Liver (tissue), 8 donors: ENCODE measurements at regions not wholly inside any gene's neighbourhood (a gene's known extent, or its start where the extent isn't known, plus 50 kb on each side); places are given as distances from the start of the nearest gene placed in this dataset.

Experiments used
- DNase-seq: peaks from one replicate; pipeline ENCODE4 v3.0.0-alpha.2; 2017; ENCODE audit warnings: low spot score
- H3K27ac ChIP-seq, 2 donors: one replicate each; pipeline ENCODE4 v1.7.0; 2013; ENCODE audit warnings: inconsistent platforms in 2 of 2, low read length in 2 of 2, control low read depth in 1 of 2, low read depth in 1 of 2, mild to moderate bottlenecking in 1 of 2
- H3K27me3 ChIP-seq, 4 donors: one replicate each; pipeline versions ENCODE4 v1.6.1 to v1.7.0; 2013; ENCODE audit warnings: low read length in 3 of 4, inconsistent platforms in 1 of 4, mild to moderate bottlenecking in 1 of 4, moderate library complexity in 1 of 4; ENCODE audit not compliant: control insufficient read depth in 4 of 4, insufficient read depth in 4 of 4
- H3K36me3 ChIP-seq, 4 donors: one replicate each; pipeline versions ENCODE4 v1.6.1 to v1.7.0; 2013; ENCODE audit warnings: low read length in 3 of 4, mild to moderate bottlenecking in 3 of 4, low read depth in 1 of 4, moderate library complexity in 1 of 4; ENCODE audit not compliant: control insufficient read depth in 4 of 4, insufficient read depth in 3 of 4
- H3K4me1 ChIP-seq, 4 donors: one replicate each; pipeline versions ENCODE4 v1.6.1 to v1.7.0; 2013; ENCODE audit warnings: low read length in 3 of 4, mild to moderate bottlenecking in 3 of 4, moderate library complexity in 1 of 4; ENCODE audit not compliant: control insufficient read depth in 4 of 4, insufficient read depth in 4 of 4
- H3K4me3 ChIP-seq, 3 donors: one replicate each; pipeline versions ENCODE4 v1.6.1 to v1.7.0; 2013; ENCODE audit warnings: low read length in 3 of 3, control low read depth in 1 of 3, low read depth in 1 of 3, mild to moderate bottlenecking in 1 of 3
- H3K9ac ChIP-seq, 2 donors: one replicate each; pipeline ENCODE4 v1.7.0; 2013; ENCODE audit warnings: low read length in 2 of 2, mild to moderate bottlenecking in 2 of 2, moderate library complexity in 2 of 2, control low read depth in 1 of 2, low read depth in 1 of 2
- H3K9me3 ChIP-seq, 4 donors: one replicate each; pipeline versions ENCODE4 v1.6.1 to v1.7.0; 2013; ENCODE audit warnings: low read length in 3 of 4; ENCODE audit not compliant: control insufficient read depth in 4 of 4
- ATF3 ChIP-seq: IDR thresholded peaks from 2 replicates; pipeline ENCODE4 v1.6.1; 2016; ENCODE audit warnings: antibody characterized with exemption
- CTCF ChIP-seq: fragments of 150-350 bp; IDR thresholded peaks from 2 replicates; pipeline ENCODE4 v1.5.1; 2017; ENCODE audit warnings: improper control_type of control experiment, low read depth, low read length; ENCODE audit not compliant: missing input control
- FOXA1 ChIP-seq: IDR thresholded peaks from 2 replicates; pipeline ENCODE4 v1.6.1; 2016; ENCODE audit warnings: antibody characterized with exemption
- FOXA2 ChIP-seq: IDR thresholded peaks from 2 replicates; pipeline ENCODE4 v1.6.1; 2016; ENCODE audit warnings: antibody characterized with exemption
- GABPA ChIP-seq, 2 donors: IDR thresholded peaks in 1 of 2; conservative IDR thresholded peaks in 1 of 2; 2 replicates each; pipeline ENCODE4 v1.6.1; 2016; ENCODE audit warnings: antibody characterized with exemption in 2 of 2, mild to moderate bottlenecking in 1 of 2, moderate library complexity in 1 of 2
- HNF4A ChIP-seq, 2 donors: conservative IDR thresholded peaks; 2 replicates each; pipeline ENCODE4 v1.6.1; 2016; ENCODE audit warnings: antibody characterized with exemption in 2 of 2, mild to moderate bottlenecking in 2 of 2
- HNF4G ChIP-seq: IDR thresholded peaks from 2 replicates; pipeline ENCODE4 v1.6.1; 2016; ENCODE audit warnings: antibody characterized with exemption
- JUND ChIP-seq, 2 donors: IDR thresholded peaks; 2 replicates each; pipeline ENCODE4 v1.6.1; 2016; ENCODE audit warnings: antibody characterized with exemption in 2 of 2
- MAX ChIP-seq: IDR thresholded peaks from 2 replicates; pipeline ENCODE4 v1.6.1; 2016; ENCODE audit warnings: antibody characterized with exemption
- NR2F2 ChIP-seq: IDR thresholded peaks from 2 replicates; pipeline ENCODE4 v1.6.1; 2016; ENCODE audit warnings: antibody characterized with exemption
- REST ChIP-seq: IDR thresholded peaks from 2 replicates; pipeline ENCODE4 v1.6.1; 2016; ENCODE audit warnings: antibody characterized with exemption, mild to moderate bottlenecking
- TAF1 ChIP-seq: conservative IDR thresholded peaks from 2 replicates; pipeline ENCODE4 v1.6.1; 2016; ENCODE audit warnings: antibody characterized with exemption, mild to moderate bottlenecking
- WGBS: extraction: QIAGEN DNeasy Blood & Tissue Kit; methylation state at CpG from one replicate; pipeline ENCODE4 v1.1.7; 2013; 5-methylcytosine and 5-hydroxymethylcytosine counted together
- TF ChIP-seq, protein P1 (sequence below): IDR thresholded peaks from 2 replicates; pipeline ENCODE4 v1.6.1; 2016; ENCODE audit warnings: antibody characterized with exemption
- donor health status: healthy.
- donor health status: healthy.
- donor health status: healthy.
- donor health status: healthy.
- donor health status: healthy.

GRCh38 chr18:43442131-43442530 is 164.8 kb upstream of the SYT4 start:
- WGBS = 62% methylated on average over 4 of the region's 4 CpGs

DNA sequence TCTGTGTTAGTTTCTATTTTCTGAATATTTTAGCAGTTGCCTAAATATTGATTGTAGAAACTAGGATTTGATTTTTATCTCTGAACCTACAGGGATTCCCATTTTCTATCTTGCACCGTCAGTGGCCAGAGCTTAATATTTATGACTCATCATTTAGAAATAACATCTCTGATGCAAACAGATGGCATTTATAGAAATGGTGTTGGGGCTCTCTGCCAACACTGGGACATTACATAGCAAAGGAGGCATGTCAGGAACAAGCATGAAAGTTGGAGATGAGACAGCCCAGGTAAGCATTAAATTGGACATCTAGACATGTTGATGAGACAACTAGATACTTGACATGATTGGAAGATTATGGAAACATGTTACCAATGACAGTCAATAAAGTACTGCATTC is 165.3 kb upstream of the SYT4 start:
- Histone ChIP-seq H3K36me3 (no peaks in the 10 kb centered on the region), H3K27me3 (peaks cover 0 to 2% (median 0%) of the 10 kb centered on the region in 4 donors), H3K9ac (no peak overlapping the region), H3K27ac (no peak overlapping the region), H3K9me3 (peaks cover 0 to 4% (median 0%) of the 10 kb centered on the region in 4 donors), H3K4me1 (no peaks in the 10 kb centered on the region), H3K4me3 (no peak overlapping the region)
- no peak for TF ChIP-seq HNF4A (conservative IDR thresholded peaks at IDR 0.05)
- TF ChIP-seq TAF1 = no peak
- no peak for TF ChIP-seq REST
- TF ChIP-seq FOXA1 = no peak
- TF ChIP-seq NR2F2 = no peak
- TF ChIP-seq JUND (IDR thresholded peaks at IDR 0.05) = no peak
- TF ChIP-seq MAX = no peak
- TF ChIP-seq, protein P1, sequence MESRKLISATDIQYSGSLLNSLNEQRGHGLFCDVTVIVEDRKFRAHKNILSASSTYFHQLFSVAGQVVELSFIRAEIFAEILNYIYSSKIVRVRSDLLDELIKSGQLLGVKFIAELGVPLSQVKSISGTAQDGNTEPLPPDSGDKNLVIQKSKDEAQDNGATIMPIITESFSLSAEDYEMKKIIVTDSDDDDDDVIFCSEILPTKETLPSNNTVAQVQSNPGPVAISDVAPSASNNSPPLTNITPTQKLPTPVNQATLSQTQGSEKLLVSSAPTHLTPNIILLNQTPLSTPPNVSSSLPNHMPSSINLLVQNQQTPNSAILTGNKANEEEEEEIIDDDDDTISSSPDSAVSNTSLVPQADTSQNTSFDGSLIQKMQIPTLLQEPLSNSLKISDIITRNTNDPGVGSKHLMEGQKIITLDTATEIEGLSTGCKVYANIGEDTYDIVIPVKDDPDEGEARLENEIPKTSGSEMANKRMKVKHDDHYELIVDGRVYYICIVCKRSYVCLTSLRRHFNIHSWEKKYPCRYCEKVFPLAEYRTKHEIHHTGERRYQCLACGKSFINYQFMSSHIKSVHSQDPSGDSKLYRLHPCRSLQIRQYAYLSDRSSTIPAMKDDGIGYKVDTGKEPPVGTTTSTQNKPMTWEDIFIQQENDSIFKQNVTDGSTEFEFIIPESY = no peak
- no peak for TF ChIP-seq ATF3
- WGBS = 75% methylated on average over 1 of the region's 1 CpG
- no peak for DNase-seq

More at GRCh38 chr18:43442131-43442530, 164.8 kb upstream of the SYT4 start:
- peaks cover 0 to 2% (median 0%) of the 10 kb centered on the region in 4 donors for H3K27me3 ChIP-seq
- H3K9ac ChIP-seq = no peak overlapping the region
- H3K27ac ChIP-seq = no peak overlapping the region
- TF ChIP-seq HNF4G = no peak
- TF ChIP-seq CTCF = no peak
- TF ChIP-seq ATF3 = no peak
- no peak for TF ChIP-seq GABPA (IDR thresholded peaks at IDR 0.05 in 1 of 2, conservative IDR thresholded peaks at IDR 0.05 in 1 of 2)
- no peak for TF ChIP-seq FOXA2
- H3K4me3 ChIP-seq = no peak overlapping the region
- no peaks in the 10 kb centered on the region for H3K36me3 ChIP-seq
- H3K4me1 ChIP-seq = no peaks in the 10 kb centered on the region
- H3K9me3 ChIP-seq = peaks cover 0 to 4% (median 0%) of the 10 kb centered on the region in 4 donors
- no peak for DNase-seq
